Superior temporal gyrus (tissue), 1 donor: ENCODE measurements at regions not wholly inside any gene's neighbourhood (a gene's known extent, or its start where the extent isn't known, plus 50 kb on each side); places are given as distances from the start of the nearest gene placed in this dataset.
"Not testable (repeated sequence)": the region's sequence is repeated elsewhere in the genome, so short reads cannot be mapped to it uniquely, and the experiment has no call there.

Source experiments
- DNase-seq: peaks from one replicate; pipeline ENCODE4 v3.0.0-alpha.2; 2016; ENCODE audit errors: extremely low spot score

DNA sequence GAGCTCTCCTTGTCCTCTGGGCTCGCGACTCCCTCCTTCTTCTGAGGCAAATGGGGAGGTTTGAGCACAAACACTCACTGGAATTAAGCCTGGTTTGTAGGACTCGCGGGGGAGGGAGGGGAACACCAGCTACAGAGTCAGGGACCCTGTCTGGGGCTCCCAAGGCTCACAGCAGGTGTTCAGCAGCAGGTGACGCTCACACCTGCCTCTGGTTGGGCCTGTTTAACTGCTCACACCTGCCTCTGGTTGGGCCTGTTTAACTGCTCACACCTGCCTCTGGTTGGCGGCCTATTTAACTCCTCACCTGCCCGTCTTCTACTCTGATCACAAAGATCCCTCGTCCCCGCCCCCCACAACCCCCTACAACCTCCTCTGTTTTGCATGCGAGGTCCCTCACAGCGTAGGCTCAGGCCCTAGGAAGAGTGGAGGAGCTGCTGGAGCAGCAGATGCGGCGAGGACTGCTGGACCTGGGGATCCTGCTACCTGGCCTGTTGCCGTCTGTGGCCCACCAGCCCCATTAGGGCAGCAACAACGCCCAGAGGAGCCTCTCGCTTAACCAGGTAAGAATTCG lies 181.9 kb downstream of the ERMARD start:
- DNase-seq: no peak

DNA sequence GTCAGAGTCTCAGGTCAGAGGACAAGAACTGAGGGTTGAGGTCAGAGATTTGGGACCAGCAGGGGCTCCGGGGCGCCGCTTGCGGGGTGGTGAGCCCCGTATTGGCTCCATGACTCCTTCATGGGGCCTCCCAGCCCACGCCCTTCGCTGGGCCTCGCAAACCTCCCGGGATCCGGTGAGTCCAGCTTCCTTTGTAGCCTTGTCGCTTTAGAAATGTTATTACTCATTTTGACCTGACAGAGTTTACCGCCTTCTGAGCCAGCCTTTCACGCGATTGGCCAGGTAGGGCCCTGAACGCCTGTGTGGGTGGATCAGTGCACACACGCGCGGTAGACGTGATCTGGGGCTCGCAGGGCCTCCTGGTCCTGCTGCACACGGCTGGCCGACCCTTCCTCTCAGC lies 181.1 kb downstream of the ERMARD start:
- DNase-seq: no peak

DNA sequence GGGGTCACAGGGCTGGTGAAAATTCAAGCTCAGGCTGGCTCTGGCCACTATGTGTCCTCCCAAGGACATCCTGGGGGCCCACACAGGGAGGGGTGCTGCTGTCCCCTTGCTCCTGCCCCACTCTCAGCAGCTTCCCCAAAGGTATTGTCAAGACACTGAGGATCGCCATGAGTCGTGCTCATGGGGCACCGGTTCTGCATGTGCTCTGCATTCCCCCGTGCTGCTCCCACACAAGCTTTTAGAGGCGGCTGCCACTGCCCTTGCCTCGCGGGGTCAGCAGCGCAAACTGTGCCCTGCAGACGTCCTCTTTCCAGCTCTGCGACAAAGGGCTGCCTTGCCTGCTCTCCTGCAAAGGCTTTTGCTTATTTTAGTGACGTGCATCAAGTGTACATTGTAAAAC lies 179.8 kb downstream of the ERMARD start:
- no peak for DNase-seq

DNA sequence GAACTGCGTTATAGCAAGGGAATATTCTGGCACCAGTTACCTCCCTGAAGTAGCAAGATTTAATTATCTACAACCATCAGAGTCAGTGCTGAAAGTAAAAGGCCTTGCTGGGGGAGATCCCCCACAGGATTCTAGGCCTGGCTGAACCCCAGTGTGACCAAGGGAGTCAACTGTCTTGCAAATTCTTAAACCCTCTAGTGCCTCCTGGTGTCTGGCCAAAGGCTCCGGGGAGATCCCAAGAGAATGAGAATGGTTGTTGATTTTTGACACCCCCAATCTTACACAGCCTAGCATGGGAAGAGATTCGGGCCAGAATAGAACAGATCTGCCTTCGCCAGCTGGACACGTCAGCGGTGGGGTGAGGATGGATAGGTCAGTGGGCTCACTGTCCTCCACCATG lies 179.4 kb downstream of the ERMARD start:
- DNase-seq: no peak

DNA sequence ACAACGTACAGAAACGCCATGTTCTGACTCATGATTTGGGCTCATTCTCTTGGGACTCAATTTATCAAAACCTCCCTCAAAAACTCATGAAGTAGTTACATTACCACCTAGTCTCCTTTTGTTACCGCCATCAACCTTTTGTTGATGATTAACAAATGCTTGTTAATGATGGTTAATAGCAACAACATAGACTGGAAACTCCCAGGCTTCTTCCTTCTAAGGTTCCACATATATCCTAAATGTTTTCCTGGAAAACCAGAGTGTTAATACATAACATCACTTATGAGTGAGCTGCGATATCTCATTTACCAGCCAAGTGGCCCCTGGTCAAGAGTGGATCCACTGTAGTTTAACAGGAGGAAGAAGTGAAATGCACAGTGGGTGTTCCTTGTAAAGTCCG lies 176.3 kb downstream of the ERMARD start:
- no peak for DNase-seq

DNA sequence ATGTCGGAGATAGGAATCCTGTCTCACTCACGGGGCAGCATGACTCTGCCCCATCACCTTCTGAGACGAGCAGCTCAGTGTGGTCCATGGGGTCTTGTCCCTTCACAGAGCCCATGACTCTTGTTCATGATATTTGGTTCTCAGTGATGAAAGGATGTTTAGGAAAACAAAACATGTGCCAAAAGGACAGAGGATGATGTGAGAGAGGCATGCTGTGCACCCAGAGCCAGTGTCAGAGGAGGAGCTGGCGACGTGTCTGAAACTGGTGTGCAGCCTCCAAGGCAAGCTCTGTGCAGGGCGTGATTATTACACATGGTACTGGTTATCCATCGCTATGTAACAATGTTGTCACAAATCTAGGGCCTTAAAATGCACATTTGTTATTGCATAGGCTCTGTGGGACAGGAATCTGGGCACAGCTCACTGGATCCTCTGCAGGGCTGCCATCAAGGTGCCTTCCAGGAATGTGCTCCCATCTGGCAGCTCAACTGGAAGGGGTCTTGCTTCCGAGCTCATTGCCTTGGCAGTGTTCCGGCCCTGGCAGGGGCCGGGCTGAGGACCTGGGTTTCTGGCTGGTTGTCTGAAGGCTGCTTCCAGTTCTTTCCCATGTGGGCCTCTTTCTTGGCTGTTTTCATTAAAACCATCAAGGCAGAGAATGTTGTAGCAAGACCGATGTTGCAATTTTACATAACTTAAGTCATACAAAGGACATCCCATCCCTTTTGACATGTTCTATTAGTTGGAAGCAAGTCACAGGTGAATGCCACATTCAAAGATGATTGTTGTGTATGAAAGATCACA lies 175.4 kb downstream of the ERMARD start:
- no peak for DNase-seq

DNA sequence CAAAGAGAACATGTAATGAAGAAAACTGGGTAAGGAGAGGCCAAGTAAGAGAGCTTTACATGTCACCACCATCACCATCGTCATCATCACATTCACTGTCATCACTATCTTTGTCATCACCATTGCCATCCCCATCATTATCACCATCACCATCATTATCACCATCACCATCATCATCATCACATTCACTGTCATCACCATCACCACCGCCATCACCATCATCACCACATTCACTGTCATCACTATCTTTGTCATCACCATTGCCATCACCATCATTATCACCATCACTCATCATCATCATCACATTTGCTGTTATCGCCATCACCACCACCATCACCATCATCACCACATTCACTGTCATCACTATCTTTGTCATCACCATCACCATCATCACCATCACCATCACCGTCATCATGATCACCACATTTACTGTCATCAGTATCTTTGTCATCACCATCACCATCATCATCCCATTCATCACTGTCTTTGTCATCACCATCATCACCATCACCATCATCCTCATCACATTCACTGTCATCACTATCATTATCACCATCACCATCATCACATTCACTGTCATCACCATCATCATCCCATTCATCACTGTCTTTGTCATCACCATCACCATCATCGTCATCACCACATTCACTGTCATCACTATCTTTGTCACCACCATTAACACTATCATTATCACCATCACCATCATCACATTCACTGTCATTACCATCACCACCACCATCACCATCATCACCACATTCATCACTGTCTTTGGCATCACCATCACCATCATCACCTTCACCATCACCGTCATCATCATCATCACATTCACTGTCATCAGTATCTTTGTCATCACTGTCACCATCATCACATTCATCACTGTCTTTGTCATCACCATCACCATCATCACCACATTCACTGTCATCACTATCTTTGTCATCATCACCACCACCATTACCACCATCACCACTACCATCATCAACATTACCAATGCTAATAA lies 172.3 kb downstream of the ERMARD start:
- DNase-seq: no peak

DNA sequence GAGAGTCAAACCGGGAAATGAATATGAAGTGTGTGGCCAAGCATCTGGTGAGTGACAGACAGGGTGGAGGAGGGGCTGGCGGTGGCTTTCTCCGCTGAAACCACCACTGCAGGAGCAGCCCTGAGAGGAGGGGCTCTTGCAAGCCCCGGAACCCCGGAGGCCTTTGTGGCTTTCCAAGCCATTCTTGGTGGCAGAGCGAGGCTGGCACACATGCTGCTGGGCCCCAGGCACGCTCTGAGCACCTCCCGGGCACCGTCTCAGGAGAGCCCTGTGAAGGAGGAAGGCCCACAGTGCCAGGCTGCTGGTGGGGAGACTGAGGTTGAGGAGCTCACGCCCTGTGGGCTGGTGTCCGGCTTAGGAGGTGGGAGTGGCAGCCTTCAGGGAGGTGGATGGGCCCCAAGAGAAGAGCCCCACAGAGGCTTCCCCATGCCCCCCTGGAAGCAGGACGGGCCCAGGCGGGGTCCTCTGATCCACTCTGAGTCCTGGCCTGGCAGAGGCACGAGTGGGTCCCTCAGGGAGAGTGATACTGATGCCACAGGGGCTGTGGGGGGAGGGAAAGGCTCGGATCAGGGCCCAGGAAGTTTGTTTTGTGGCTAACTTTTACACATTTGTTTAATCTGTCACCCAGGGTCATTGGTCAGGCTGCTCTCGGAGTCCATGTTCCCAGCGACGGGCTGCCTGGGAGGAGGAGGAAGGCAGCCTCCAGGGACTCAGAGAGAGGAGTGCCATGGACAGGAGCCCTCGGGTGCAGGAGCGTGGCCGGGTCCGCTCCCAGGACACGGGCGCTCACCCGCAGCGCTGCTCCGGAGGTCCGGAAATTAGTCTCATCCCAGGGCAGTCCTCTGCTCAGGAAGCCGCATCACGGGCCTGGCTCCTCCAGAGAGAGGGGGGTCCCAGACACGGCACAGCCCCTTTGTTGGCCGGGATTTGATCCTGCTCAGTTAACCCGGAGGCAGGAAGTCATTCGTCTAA lies 170.7 kb downstream of the ERMARD start:
- no peak for DNase-seq

DNA sequence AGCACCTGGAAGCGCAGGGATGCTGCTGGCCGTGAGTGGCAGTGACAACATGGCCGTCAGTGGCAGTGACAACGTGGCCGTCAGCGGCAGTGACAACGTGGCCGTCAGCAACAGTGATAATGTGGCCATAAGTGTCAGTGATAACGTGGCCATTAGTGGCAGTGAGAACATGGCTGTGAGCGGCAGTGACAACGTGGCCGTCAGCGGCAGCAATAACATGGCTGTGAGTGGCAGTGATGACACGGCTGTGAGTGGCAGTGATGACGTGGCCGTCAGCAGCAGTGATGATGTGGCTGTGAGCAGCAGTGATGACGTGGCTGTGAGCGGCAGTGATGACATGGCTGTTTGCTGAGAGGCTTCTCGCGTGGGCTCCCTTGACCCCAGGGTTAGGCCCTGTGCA lies 169.8 kb downstream of the ERMARD start:
- no peak for DNase-seq

DNA sequence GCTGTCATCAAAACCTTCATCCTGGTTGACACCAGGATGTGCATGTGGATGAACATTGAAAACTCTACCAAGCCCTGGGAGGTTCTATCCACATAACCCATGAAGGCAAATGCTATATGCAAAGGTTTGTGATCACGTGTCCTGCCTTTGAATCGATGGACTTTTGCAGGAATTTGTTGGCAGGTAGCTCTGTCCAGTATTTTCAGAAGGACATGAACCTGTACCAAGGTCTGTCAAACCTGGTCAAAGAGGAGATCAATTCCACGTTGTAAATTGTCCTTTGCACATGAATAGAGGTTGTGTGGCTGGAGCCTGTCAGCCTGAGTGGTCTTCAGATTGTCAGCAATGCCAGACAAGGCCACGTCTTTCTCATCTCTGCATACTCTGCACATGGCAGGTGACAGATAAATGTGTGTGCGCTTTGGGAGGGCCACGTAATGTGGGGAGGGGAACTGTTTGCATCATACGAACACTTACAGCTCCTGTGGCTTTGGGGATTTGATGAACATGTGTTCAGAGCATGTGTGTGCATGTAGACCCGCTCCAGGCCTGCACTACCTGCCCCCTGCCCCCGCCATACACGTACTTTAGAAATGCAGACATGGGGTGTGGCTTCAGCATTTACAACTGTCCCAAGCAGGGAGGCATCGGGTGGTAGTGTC lies 169.1 kb downstream of the ERMARD start:
- DNase-seq: no peak

DNA sequence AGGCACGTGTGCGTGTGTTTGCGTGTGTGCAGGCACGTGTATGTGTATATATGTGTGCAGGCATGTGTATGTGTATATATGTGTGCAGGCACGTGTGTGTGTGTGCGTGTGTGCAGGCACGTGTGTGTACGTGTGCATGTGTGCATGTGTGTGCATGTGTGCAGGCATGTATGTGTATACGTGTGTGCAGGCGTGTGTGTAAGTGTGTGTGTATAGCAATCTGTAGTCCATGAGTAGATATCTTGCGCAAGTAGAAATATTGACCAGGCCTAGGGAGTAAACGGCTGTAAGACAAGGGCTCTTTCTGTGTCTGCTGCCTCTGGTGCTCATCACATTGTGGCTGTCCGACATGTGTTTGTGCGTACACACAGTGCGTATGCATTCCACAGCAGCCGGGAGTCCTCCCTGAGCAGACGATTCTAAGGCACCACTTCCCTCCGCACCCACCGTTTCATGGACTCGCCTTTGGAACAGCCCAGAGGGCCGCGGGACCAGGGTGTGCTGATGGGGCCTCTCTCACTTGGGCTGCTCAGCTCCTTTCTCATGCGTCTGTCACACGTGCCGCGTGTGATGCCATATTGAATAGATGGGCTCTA lies 167.6 kb downstream of the ERMARD start:
- DNase-seq: no peak

DNA sequence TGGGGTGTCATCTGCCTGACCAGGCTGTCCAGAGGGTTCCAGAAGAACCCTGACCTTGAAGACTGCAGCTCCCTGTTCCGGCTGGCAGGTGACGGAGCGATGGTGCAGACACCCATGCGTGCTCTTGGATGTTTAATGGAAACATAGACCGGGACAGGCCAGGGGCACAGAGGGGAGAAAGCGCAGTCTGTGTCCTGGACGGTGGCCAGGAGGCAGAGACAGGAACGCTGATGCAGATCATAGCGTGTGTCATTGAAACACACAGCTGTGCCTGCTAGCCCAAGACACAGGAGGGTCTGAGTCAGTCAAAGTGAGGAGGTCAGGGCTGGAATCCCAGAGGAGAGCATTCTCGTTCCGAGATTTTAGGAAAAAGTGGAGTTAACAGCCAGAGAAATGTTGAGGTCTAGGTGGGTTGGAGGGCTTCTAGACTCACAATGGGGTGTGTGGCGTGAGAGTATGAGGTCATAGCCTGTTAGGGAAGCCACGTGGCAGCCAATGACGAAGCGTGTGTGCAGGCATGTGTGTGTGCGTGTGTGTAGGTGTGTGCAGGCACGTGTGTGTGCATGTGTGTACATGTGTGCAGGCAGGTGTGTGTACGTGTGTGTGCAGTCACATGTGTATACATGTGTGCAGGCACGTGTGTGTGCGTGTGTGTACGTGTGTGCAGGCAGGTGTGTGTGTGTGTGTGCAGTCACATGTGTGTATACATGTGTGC lies 167.0 kb downstream of the ERMARD start:
- DNase-seq: no peak

DNA sequence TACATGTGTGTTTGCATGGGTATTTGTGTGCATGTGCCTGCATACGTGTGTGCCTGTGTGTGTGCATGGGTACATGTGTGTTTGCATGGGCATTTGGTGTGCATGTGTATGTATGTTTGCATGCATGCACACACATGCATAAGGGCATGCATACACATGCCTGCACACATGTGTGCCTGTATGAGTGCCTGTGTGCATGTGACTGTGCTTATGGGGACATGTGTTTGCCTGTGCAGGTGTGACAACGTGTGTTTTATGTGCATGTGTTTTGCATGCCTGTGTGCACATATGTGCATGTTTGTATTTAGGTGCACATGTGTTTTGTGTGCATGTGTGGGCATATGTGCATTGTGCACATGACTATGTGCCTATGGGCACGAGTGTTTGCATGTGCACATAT lies 165.7 kb downstream of the ERMARD start:
- DNase-seq: no peak

DNA sequence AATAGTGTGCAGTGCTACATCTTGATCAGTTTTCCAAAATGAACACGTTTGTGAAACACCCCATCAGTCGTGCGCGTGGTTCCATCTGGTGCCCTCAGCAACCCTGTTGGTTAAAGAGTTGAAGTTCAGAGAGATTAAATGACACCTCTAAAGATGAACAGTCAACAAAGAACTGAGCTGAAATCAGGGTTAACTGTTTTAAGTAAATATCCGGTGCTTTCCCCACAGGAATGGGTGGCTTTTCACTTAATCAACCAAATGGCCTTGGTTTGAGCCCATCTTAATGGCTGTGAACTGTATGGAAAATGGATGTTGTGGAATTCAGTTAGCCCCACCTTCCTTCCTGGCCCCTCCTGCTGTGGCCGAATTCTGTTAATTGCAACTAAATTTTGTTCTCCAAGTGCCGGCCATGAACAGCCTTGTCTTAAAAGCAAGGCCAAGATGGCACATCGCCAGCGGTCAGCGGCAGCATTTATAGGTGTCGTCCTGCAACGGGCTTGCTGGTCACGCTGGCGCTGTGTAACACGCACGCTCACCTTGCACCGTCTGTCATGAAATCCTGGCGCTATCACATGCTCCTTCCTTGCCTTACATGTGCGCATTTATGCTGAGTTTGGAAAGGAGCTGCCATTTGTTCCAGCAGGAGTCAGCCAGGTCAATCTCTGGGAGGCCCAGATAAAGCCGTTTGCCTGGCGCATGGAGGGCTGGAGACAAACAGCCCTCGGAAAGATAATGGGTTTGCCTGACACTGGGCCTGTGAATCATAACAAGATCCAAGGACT lies 164.5 kb downstream of the ERMARD start:
- no peak for DNase-seq

DNA sequence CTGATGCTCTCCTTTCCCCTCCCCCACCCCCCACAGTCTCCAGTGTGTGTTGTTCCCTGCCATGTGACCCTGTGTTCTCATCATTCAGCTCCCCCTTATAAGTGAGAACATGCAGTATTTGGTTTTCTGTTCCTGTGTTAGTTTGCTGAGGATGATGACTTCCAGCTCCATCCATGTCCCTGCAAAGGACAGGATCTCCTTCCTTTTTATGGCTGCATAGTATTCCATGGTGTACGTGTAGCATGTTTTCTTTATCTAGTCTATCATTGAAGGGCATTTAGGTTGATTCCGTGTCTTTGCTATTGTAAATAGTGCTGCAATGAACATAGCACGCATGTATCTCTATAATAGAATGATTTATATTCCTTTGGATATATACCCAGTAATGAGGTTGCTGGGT lies 162.3 kb downstream of the ERMARD start:
- not testable (repeated sequence) for DNase-seq

DNA sequence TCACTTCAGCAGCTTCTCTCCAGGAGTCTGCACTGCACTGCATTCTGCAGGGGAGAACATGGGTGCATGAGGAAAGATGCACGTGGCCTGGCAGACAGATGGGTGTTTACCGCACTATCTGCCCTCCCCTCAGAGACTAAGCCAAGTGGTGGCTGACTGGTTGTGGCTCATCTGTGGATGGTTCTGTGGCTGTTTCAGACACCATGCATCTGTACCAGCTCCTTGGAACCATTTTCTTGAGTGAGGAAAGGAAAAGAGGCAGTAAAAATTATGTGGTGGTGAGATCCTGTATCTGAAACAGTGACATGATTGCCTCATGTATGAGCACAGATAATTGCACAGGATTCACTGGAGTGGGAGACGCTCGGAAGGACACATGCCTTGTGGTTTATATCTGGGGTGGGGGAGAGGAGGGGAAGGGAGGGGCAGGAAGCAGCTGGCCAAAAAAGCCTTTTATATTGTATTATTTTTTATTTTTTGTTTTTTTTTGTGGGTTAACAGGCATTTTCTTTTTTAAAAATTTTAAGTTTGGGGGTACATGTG lies 161.7 kb downstream of the ERMARD start:
- DNase-seq: no peak

DNA sequence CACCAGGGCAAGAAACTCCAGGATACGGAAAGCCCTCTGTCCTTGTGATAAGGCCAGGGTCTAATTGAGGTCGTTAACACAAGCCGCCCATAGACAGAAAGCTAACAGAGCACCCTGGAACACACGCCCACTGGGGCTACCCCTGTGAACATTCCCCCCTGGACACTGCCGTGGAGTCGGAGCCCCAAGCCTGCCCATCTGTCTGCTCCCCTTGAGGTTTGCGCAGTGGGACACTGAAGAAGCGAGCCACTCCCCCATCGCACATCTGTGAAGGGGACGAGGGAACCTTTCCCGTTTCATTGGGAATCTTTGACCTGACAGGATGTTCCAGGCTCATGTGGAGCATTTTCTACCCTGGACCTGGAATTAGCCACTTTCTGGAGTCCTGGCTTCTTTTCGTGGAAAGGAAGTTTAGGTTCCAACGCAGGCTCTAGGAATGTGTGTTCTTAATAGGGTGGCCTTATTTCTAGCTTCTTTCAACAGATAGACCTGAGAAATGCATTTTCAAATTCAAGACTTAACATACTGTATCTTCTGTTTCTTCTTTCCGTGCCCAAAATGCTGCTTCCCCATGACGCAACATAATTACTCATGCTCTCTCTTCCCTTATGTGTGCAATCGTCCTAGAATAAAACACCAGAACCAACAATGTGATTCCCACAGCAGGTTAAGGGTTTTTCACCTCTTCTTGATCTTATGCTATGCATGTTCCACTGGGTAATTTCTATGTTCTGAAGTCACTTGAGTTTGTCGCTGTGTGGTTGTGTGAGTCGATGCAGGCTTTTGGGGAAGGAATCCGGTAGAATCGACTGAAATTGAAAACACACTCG lies 161.1 kb downstream of the ERMARD start:
- DNase-seq: no peak
